Type B pancreatic cell (in vitro differentiated cells): ENCODE measurements at regions not wholly inside any gene's neighbourhood (a gene's known extent, or its start where the extent isn't known, plus 50 kb on each side); places are given as distances from the start of the nearest gene placed in this dataset.

Experiments
- DNase-seq: peaks from one replicate; pipeline ENCODE4 v3.0.0; 2021; ENCODE audit warnings: mixed read lengths; ENCODE audit not compliant: unreplicated experiment; ENCODE audit errors: extremely low spot score
- H3K27ac Mint-ChIP-seq: 2 replicates; pipeline ENCODE4 v1.8.0; 2021; ENCODE audit warnings: mild to moderate bottlenecking, mixed read lengths
- H3K27me3 Mint-ChIP-seq: 2 replicates; pipeline ENCODE4 v1.8.0; 2021; ENCODE audit warnings: mixed read lengths
- H3K36me3 Mint-ChIP-seq: 2 replicates; pipeline ENCODE4 v1.8.0; 2021; ENCODE audit warnings: mixed read lengths
- H3K4me1 Mint-ChIP-seq: one replicate; pipeline ENCODE4 v1.8.0; 2021; ENCODE audit warnings: mixed read lengths; ENCODE audit not compliant: unreplicated experiment
- H3K4me3 Mint-ChIP-seq: 2 replicates; pipeline ENCODE4 v1.8.0; 2021; ENCODE audit warnings: mild to moderate bottlenecking, mixed read lengths
- H3K9me3 Mint-ChIP-seq: 2 replicates; pipeline ENCODE4 v1.8.0; 2021; ENCODE audit warnings: mixed read lengths
- TF ChIP-seq, protein P1 (sequence below): fragments of 200-600 bp; sonication (generic); conservative IDR thresholded peaks from 2 replicates; pipeline ENCODE4 v1.5.0; 2021; ENCODE audit warnings: antibody characterized with exemption, mild to moderate bottlenecking

DNA sequence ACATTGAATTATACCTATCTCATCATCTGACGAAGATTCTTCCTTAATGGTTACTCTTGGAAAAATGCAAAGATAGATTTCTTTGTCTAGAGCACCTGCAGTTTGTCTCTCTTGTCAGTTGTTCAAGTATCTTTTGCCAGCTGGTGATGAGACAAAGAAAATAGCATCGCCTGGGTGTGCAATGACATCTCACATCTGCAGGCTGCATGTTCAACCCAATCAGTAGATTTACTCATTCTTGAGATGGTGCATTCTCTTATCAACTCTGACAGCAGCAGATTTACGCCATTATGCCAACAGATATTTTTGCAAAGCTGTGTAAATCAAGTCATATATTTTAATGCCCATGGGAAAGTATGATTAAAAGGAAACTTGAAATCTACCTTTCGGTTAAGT, 164.6 kb upstream of the PDGFD start:
- Mint-ChIP-seq H3K4me1 (no peaks in the 10 kb centered on the region), H3K4me3 (no peak overlapping the region), H3K9me3 (no peaks in the 10 kb centered on the region), H3K27ac (no peak overlapping the region), H3K36me3 (no peaks in the 10 kb centered on the region), H3K27me3 (no peaks in the 10 kb centered on the region)
- TF ChIP-seq, protein P1, sequence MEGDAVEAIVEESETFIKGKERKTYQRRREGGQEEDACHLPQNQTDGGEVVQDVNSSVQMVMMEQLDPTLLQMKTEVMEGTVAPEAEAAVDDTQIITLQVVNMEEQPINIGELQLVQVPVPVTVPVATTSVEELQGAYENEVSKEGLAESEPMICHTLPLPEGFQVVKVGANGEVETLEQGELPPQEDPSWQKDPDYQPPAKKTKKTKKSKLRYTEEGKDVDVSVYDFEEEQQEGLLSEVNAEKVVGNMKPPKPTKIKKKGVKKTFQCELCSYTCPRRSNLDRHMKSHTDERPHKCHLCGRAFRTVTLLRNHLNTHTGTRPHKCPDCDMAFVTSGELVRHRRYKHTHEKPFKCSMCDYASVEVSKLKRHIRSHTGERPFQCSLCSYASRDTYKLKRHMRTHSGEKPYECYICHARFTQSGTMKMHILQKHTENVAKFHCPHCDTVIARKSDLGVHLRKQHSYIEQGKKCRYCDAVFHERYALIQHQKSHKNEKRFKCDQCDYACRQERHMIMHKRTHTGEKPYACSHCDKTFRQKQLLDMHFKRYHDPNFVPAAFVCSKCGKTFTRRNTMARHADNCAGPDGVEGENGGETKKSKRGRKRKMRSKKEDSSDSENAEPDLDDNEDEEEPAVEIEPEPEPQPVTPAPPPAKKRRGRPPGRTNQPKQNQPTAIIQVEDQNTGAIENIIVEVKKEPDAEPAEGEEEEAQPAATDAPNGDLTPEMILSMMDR, result no peak
- no peak for DNase-seq

DNA sequence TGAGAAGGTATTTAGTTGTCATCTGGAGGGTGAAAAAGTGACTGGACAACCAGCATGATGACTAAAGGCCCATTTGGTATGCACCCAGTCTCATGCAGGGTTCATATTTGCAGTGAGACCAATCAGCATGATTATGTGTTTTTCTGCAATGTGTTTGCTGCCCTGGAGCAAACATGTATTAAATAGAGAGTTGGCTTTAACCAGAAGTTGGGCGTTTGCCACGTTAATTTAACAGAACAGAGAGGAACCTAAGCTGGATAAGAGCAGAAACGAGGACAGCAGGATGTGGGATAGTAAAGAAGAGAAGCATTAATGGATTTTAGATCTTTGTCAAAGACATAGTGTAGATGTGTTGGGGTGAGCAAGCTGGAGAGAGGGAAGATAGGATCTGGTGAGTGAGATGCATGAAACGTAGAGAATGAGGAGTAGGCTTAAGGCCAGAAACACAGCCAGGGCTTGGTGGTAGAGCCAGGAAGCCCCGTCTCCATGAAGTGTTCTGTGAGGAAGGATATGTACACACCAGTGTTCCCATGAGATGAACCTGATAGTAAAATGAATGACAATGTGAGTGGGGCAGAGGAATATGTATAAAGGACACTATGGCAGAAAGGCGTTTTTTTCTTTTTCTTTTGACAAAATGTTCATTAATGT, 164.0 kb upstream of the PDGFD start:
- H3K4me1 Mint-ChIP-seq, result no peaks in the 10 kb centered on the region
- TF ChIP-seq, protein P1, result no peak
- H3K27ac Mint-ChIP-seq, result no peak overlapping the region

DNA sequence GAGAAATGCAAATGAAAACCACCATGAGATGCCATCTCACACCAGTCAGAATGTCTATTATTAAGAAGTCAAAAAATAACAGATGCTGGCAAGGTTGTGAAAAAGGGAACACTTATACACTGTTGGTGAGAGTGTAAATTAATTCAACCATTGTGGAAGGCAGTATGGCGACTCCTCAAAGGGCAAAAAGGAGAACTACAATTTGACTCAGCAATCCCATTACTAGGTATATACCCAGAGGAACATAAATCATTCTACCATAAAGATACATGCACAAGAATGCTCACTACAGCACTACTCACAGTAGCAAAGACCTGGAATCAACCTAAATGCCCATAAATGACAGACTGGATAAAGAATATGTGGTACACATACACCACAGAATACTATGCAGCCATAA, 161.1 kb upstream of the PDGFD start:
- TF ChIP-seq, protein P1, result no peak
- no peak overlapping the region for H3K27ac Mint-ChIP-seq
- H3K9me3 Mint-ChIP-seq, result peaks cover 4% of the 10 kb centered on the region
- DNase-seq, result no peak
- peaks cover 7% of the 10 kb centered on the region for H3K4me1 Mint-ChIP-seq
- H3K36me3 Mint-ChIP-seq, result no peaks in the 10 kb centered on the region
- H3K27me3 Mint-ChIP-seq, result no peaks in the 10 kb centered on the region
- H3K4me3 Mint-ChIP-seq, result no peak overlapping the region

More for the DNA sequence above, 164.0 kb upstream of the PDGFD start:
- Mint-ChIP-seq H3K4me3 (no peak overlapping the region), H3K36me3 (no peaks in the 10 kb centered on the region), H3K9me3 (no peaks in the 10 kb centered on the region), H3K27me3 (no peaks in the 10 kb centered on the region)
- no peak for DNase-seq

DNA sequence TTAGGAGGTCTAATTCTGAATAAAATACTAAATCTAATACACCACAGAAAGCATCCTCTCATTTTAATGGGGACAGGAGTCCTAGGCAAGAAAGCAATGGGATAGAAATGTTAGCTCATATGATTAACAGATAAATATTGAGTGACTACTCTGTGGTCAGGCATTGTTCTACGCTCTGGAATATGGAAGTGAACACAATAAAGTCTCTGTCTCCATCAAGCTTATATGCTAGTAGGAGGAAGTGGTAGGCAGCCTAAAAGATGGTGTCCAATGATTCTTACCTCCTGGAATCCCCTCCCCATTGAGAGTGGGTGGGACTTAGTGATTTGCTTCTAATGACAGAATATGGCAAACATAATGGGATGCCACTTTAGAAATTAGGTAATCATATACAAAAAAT, 160.3 kb upstream of the PDGFD start:
- Mint-ChIP-seq H3K27me3 (no peaks in the 10 kb centered on the region), H3K36me3 (no peaks in the 10 kb centered on the region), H3K4me1 (peaks cover 7% of the 10 kb centered on the region), H3K9me3 (peaks cover 4% of the 10 kb centered on the region), H3K4me3 (no peak overlapping the region), H3K27ac (no peak overlapping the region)
- DNase-seq, result no peak
- TF ChIP-seq, protein P1, result no peak

DNA sequence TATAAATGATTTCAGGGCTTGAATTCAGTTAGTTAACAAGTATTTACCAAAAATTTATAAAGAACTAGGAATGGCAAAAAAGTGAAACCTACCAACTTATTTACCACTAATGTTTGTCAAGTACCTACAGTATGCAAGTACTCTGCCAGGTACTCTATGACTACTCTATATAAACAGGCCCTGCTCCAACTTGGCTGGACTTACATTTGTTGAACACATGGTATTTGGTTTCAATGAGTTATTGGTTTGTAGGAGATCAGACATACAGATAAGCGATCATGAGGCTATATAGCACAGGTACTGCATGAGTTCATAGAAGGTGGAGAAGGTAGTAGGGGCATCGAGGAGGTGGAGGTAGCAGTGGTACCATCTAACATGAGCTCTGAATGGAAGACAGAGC, 159.9 kb upstream of the PDGFD start:
- TF ChIP-seq, protein P1, result no peak
- Mint-ChIP-seq H3K27me3 (no peaks in the 10 kb centered on the region), H3K9me3 (peaks cover 4% of the 10 kb centered on the region), H3K36me3 (no peaks in the 10 kb centered on the region), H3K4me1 (peaks cover 7% of the 10 kb centered on the region), H3K4me3 (no peak overlapping the region), H3K27ac (no peak overlapping the region)
- no peak for DNase-seq

DNA sequence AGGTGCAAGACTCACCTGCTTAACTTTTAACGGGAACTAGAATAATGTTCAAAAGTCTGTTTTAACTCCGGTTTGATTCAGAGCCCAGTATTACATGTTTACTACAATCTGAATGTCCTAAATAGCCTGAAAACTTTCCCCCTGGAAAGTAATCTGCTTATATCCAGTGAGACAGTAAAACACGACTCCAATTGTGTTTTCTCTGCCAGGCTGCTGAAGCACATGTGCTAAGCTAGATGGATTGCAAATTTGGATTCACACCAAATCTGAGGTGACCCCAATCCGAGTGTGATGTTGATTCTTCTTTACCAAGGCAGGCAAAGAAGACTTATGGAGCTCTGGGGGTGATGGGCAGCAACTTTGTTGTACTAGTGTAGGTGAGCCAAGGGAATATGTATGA, 158.7 kb upstream of the PDGFD start:
- H3K27ac Mint-ChIP-seq, result no peak overlapping the region
- peaks cover 4% of the 10 kb centered on the region for H3K9me3 Mint-ChIP-seq
- TF ChIP-seq, protein P1, result no peak
- no peak overlapping the region for H3K4me3 Mint-ChIP-seq
- DNase-seq, result no peak
- H3K27me3 Mint-ChIP-seq, result no peaks in the 10 kb centered on the region
- H3K36me3 Mint-ChIP-seq, result no peaks in the 10 kb centered on the region
- H3K4me1 Mint-ChIP-seq, result peaks cover 7% of the 10 kb centered on the region
